C4-2B (cell line): ENCODE measurements at regions not wholly inside any gene's neighbourhood (a gene's known extent, or its start where the extent isn't known, plus 50 kb on each side); places are given as distances from the start of the nearest gene placed in this dataset.
"Not testable (repeated sequence)": the region's sequence is repeated elsewhere in the genome, so short reads cannot be mapped to it uniquely, and the experiment has no call there.

Experiments
- H3K27ac ChIP-seq: fragments of 450-650 bp; 2 replicates; pipeline ENCODE4 v1.5.1; 2017
- ZFX ChIP-seq: fragments of 450-650 bp; IDR thresholded peaks from 2 replicates; pipeline ENCODE4 v1.6.1; 2017
- TF ChIP-seq, protein P1 (sequence below): fragments of 450-650 bp; conservative IDR thresholded peaks from 2 replicates; pipeline ENCODE4 v1.5.1; 2017; ENCODE audit warnings: mild to moderate bottlenecking

DNA sequence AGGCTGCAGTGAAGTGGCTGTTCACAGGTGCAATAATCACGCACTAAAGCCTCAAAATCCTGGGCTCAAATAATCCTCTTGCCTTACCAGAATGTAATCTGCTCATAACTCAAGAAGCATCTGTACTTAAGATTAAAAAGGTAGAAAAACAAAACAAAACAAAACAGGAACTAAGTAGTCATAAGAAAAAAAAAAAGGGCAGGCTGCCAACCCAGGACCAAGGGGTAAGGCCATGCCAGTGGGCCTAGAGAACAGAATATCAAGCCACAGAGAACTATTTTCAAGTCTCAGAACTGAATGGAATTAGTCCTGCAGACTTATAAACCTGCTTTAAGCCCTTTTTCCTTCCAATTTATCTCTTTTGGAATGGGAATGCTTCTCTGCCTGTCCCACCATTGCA lies 64.8 kb upstream of the TBC1D3K start:
- no peak overlapping the region for H3K27ac ChIP-seq
- TF ChIP-seq ZFX, result no peak
- TF ChIP-seq, protein P1, sequence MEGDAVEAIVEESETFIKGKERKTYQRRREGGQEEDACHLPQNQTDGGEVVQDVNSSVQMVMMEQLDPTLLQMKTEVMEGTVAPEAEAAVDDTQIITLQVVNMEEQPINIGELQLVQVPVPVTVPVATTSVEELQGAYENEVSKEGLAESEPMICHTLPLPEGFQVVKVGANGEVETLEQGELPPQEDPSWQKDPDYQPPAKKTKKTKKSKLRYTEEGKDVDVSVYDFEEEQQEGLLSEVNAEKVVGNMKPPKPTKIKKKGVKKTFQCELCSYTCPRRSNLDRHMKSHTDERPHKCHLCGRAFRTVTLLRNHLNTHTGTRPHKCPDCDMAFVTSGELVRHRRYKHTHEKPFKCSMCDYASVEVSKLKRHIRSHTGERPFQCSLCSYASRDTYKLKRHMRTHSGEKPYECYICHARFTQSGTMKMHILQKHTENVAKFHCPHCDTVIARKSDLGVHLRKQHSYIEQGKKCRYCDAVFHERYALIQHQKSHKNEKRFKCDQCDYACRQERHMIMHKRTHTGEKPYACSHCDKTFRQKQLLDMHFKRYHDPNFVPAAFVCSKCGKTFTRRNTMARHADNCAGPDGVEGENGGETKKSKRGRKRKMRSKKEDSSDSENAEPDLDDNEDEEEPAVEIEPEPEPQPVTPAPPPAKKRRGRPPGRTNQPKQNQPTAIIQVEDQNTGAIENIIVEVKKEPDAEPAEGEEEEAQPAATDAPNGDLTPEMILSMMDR, result no peak

DNA sequence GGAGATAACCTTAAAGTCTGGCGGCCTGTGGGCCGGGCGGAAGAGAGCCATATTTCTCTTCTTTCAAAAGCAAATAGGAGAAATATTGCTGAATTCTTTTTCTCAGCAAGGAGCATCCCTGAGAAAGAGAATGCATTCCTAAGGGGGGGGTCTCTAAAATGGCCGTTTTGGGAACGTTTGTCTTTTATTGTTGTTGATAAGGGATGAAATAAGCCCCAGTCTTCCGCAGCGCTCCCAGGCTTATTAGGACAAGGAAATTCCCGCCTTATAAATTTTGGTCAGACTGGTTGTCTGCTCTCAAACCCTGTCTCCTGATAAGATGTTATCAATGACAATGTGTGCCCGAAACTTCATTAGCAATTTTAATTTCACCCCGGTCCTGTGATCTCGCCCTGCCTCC lies 65.8 kb upstream of the TBC1D3K start:
- not testable (repeated sequence) for H3K27ac ChIP-seq

DNA sequence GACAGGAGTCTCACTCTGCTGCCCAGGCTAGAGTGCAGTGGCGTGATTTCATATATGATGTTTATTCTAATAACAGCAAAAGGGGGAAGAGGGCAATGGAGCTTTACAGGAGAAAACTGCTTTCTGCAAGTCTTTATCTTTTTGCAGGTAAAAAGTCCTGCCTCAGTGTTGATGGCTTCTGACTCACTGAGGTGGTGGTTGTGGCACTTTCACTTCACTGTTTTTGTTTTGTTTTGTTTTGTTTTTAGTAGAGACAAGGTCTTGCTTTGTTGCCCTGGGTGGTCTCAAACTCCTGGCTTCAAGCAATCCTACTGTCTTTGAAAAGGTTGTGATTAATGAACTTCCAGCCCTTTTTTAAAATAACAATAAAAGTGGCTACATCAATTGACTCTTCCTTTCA lies 68.0 kb upstream of the TBC1D3K start:
- TF ChIP-seq, protein P1, result no peak
- TF ChIP-seq ZFX, result no peak
- no peak overlapping the region for H3K27ac ChIP-seq

DNA sequence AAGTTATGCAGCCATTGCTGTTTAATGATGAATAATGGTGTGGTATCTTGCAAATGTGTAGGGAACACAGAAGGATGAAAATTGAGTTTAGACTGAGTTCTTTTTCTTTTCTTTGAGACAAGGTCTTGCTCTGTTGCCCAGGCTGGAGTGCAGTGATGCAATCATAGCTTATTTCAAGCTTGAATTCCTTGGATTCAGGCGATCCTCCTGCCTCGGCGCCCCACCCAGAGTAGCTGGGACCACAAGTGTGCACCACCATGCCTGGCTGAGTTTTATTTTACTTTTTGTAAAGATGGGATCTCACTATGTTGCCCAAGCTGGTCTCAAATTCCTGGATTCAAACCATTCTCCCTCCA lies 74.6 kb upstream of the TBC1D3K start:
- no peak overlapping the region for H3K27ac ChIP-seq
- TF ChIP-seq ZFX, result no peak
- TF ChIP-seq, protein P1, result no peak

DNA sequence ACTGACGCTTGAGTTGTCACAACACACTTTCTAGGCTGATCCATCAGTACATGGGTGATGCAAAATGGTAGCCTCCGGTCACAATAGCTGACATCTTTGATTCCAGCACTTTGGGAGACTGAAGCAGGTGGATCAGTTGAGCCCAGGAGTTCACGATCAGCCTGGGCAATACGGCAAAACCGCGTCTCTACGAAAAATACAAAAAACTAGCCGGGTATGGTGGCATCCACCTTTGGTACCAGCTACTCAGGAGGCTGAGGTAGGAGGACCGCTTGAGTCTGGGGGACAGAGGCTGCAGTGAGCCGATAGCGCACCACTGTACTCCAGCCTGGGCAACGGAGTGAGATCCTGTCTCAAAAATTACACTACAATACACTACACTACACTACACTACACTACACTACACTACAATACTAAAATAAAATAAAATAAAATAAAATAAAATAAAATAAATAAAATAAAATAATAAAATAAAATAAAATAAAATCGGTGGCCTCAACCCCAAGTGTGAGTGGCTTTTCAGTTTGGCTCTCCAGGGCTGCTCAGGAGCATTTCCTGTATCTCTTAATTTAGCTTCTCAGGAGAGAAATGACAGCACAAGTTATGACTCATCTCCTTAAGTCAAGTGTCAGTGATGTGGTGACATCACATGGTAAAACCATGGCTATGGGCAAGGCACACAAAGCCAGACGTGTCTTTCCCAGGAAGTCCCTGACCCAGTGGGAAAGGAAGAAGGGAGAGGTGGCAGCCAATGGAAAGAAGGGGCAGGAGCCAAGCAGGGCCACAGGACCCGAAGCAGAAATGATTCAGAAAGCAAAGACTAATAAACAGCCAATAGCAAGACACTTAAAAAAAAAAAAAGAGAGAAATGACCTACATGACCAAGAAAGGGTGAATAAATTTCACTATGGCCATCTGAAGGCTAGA lies 75.3 kb upstream of the TBC1D3K start:
- H3K27ac ChIP-seq, result no peak overlapping the region
- TF ChIP-seq, protein P1, result no peak
- TF ChIP-seq ZFX, result no peak

DNA sequence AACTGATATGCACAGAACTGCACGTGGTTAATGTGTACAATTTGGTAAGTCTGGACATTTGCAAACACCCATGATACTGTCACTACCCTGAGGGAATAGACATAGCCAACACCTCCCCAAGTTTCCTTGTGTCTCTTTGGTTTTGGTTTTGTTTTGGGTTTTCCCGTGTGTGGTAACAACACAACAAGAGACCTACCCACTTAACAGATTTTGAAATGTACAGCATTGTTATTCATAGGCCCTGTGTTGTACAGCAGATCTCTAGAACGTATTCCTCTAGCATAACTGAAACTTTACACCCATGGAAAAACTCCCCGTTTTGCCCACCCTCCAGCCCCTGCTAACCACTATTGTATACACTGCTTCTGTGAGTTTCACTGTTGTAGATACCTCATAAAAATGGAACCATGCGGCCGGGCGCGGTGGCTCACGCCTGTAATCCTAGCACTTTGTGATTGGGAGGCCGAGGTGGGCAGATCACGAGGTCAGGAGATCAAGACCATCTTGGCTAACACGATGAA lies 76.3 kb upstream of the TBC1D3K start:
- TF ChIP-seq, protein P1, result no peak
- TF ChIP-seq ZFX, result no peak
- no peak overlapping the region for H3K27ac ChIP-seq

DNA sequence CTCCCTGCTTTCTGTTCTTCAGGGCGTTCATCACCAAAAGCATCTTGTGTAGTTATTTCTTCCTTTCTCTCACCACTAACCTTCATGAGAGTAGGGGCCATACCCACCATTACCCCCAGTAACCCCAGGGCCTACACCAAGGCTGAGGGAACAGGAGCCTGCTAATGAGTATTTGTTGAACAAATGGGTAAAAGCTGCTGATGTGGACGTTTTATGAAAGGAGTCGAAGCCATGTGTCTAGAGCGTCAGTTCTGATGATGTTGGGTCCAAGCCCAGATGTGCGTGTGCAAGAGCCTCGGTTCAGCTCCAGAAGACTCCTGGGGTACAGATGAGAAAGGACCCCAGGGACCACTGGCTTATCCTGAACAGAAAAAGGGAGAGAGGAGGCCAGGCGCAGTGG lies 77.1 kb upstream of the TBC1D3K start:
- H3K27ac ChIP-seq, result no peak overlapping the region
- TF ChIP-seq, protein P1, result no peak
- no peak for TF ChIP-seq ZFX

DNA sequence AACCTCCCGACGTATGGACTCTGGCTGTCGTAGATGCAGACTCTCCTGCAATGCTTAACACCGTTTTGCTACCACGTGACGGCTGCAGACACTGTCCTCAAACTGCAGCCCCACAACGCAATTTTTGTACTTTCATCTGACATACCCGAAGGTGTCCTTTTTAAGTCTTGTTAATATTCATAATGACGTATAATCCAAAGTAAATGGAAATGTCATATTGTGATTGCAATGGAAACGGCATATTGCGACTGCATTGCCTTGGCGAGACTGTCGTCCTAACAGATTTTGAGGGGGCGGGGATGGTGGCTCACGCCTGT lies 79.3 kb upstream of the TBC1D3K start:
- H3K27ac ChIP-seq, result no peak overlapping the region
- no peak for TF ChIP-seq ZFX
- TF ChIP-seq, protein P1, result peak; percentile 61; the same call in 1 of the 2 replicates
